Tibial nerve (tissue), 4 donors: ENCODE measurements at regions not wholly inside any gene's neighbourhood (a gene's known extent, or its start where the extent isn't known, plus 50 kb on each side); places are given as distances from the start of the nearest gene placed in this dataset.
"Not testable (repeated sequence)": the region's sequence is repeated elsewhere in the genome, so short reads cannot be mapped to it uniquely, and the experiment has no call there.

Source experiments
- DNase-seq, 2 donors: peaks; one replicate each; pipeline ENCODE4 v3.0.0-alpha.2; 2019; ENCODE audit warnings: low spot score in 2 of 2
- H3K27ac ChIP-seq, 4 donors: fragments of 200-600 bp; sonication (generic) in 3 of 4; one replicate each; pipeline ENCODE4 v1.5.1; 2017 to 2019; ENCODE audit warnings: mild to moderate bottlenecking in 1 of 4
- H3K27me3 ChIP-seq, 2 donors: fragments of 200-600 bp; sonication (generic) in 1 of 2; one replicate each; pipeline versions ENCODE4 v1.5.1 to v1.6.0; 2017 to 2019
- H3K36me3 ChIP-seq, 3 donors: fragments of 200-600 bp; sonication (generic); one replicate each; pipeline ENCODE4 v1.5.1; 2018 to 2019
- H3K4me1 ChIP-seq, 4 donors: fragments of 200-600 bp; sonication (generic) in 3 of 4; one replicate each; pipeline ENCODE4 v1.5.1; 2017 to 2019
- H3K4me3 ChIP-seq, 4 donors: fragments of 200-600 bp; sonication (generic) in 3 of 4; one replicate each; pipeline ENCODE4 v1.5.1; 2017 to 2019; ENCODE audit warnings: mild to moderate bottlenecking in 1 of 4, moderate library complexity in 1 of 4
- H3K9me3 ChIP-seq, 4 donors: fragments of 200-600 bp; sonication (generic) in 3 of 4; one replicate each; pipeline ENCODE4 v1.5.1; 2017 to 2019
- EP300 ChIP-seq, 2 donors: sonication (generic); formaldehyde crosslinking; IDR thresholded peaks; one replicate each; pipeline ENCODE4 v1.6.1; 2017; ENCODE audit warnings: antibody characterized with exemption in 2 of 2, mild to moderate bottlenecking in 1 of 2
- POLR2A ChIP-seq, 2 donors: fragments of 450-650 bp; IDR thresholded peaks; one replicate each; pipeline ENCODE4 v1.6.1; 2017; ENCODE audit warnings: antibody characterized with exemption in 2 of 2, mild to moderate bottlenecking in 2 of 2, moderate library complexity in 2 of 2
- WGBS, 2 donors: methylation state at CpG; one replicate each; pipeline ENCODE4 v1.1.5; 2018; 5-methylcytosine and 5-hydroxymethylcytosine counted together
- TF ChIP-seq, protein P1 (sequence below), 5 experiments: fragments of 200-600 bp in 3 of 5; fragments of 450-650 bp in 2 of 5; sonication (generic) in 3 of 5; IDR thresholded peaks; one replicate each; pipeline ENCODE4 v1.5.1; 2016 to 2019; ENCODE audit warnings: antibody characterized with exemption in 5 of 5, mild to moderate bottlenecking in 3 of 5, moderate library complexity in 2 of 5

DNA sequence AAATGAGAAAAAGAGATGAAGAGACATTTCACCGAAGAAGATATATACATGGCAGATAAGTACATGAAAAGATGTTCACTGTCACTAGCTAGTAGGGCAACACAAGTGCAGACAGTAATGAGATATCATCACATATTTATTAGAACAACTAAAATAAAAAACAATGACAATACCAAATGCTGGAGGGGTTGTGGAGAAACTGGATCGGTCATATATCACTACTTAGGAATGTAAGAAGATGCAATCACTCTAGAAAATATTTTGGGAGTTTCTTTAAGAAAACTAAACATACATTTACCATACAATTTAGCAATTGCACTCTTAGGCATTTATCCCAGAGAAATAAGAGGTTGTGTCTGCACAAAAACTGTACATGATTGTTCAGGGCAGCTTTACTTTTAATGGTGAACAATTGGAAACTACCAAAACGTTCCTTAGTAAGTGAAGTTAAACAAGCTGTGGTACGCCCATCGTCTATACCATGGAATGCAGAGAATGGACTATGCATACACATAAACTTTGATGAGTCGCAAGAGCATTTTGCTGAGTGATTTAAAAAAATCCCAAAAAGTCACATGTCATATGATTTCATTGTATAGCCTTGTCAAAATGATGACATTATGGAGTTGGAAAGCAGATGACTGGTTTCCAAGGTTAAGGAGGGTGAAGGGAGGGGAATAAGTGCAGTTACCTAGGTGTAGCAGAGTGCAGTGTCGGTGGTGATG lies 149.0 kb upstream of the UBE3A start:
- WGBS, 2 donors, result 79 to 80% methylated on average over 7 of the region's 7 CpGs
- no peak for DNase-seq

DNA sequence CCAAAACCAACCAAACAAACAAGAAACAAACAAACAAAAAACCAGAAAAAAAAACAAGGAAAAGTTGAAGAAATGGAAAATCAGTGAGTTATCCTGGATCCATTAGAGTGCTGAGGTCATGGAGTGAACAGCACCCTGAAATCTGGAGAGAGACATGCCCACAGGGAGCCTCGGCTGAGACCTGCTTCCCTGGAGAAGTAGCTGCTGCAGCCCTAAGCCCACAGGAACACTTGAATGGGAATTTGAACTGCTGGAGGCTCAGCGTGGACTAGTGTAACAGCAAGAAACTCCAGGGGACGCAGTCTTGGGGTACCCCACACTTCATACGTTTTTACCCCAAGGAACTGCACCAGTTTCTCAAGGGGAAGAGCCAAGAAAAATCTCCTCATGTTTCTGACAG lies 144.1 kb upstream of the UBE3A start:
- TF ChIP-seq POLR2A (IDR thresholded peaks at IDR 0.05), result no peak
- WGBS, 2 donors, result 62 to 63% methylated on average over 4 of the region's 4 CpGs
- H3K27ac ChIP-seq, result no peak overlapping the region

More for the DNA sequence above, 149.0 kb upstream of the UBE3A start:
- no peaks in the 10 kb centered on the region for H3K36me3 ChIP-seq
- no peaks in the 10 kb centered on the region for H3K4me1 ChIP-seq
- H3K9me3 ChIP-seq, result peaks cover 0 to 63% (median 7%) of the 10 kb centered on the region in 4 donors
- no peak overlapping the region for H3K4me3 ChIP-seq
- no peaks in the 10 kb centered on the region for H3K27me3 ChIP-seq
- TF ChIP-seq EP300 (IDR thresholded peaks at IDR 0.05) (no peak), POLR2A (IDR thresholded peaks at IDR 0.05) (no peak)
- TF ChIP-seq, protein P1, sequence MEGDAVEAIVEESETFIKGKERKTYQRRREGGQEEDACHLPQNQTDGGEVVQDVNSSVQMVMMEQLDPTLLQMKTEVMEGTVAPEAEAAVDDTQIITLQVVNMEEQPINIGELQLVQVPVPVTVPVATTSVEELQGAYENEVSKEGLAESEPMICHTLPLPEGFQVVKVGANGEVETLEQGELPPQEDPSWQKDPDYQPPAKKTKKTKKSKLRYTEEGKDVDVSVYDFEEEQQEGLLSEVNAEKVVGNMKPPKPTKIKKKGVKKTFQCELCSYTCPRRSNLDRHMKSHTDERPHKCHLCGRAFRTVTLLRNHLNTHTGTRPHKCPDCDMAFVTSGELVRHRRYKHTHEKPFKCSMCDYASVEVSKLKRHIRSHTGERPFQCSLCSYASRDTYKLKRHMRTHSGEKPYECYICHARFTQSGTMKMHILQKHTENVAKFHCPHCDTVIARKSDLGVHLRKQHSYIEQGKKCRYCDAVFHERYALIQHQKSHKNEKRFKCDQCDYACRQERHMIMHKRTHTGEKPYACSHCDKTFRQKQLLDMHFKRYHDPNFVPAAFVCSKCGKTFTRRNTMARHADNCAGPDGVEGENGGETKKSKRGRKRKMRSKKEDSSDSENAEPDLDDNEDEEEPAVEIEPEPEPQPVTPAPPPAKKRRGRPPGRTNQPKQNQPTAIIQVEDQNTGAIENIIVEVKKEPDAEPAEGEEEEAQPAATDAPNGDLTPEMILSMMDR (IDR thresholded peaks at IDR 0.05), result no peak
- no peak overlapping the region for H3K27ac ChIP-seq

DNA sequence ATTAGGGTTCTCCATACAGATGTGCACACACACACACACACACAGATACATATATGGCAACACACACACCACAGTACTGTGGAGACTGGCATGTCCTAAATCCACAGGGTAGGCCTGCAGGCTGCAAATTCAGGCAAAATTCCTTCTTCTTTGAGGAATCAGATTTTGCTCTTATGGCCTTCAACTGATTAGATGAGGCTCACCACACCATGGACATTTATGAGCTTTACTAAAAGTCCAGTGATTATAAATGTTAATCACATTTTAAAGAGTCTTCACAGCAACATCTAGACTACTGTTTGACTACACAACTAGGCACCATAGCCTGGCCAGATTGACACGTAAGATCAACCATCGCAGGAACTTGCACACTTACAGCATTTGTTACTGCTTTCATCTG lies 140.3 kb upstream of the UBE3A start:
- WGBS, 2 donors, result 97 to 100% methylated on average over 2 of the region's 2 CpGs
- TF ChIP-seq, protein P1 (IDR thresholded peaks at IDR 0.05), result no peak
- TF ChIP-seq POLR2A (IDR thresholded peaks at IDR 0.05) (no peak), EP300 (IDR thresholded peaks at IDR 0.05) (no peak)

More for the DNA sequence above, 144.1 kb upstream of the UBE3A start:
- no peaks in the 10 kb centered on the region for H3K27me3 ChIP-seq
- H3K36me3 ChIP-seq, result no peaks in the 10 kb centered on the region
- DNase-seq, result no peak
- peaks cover 0 to 39% (median 7%) of the 10 kb centered on the region in 4 donors for H3K9me3 ChIP-seq
- H3K4me3 ChIP-seq, result no peak overlapping the region
- H3K4me1 ChIP-seq, result no peaks in the 10 kb centered on the region

DNA sequence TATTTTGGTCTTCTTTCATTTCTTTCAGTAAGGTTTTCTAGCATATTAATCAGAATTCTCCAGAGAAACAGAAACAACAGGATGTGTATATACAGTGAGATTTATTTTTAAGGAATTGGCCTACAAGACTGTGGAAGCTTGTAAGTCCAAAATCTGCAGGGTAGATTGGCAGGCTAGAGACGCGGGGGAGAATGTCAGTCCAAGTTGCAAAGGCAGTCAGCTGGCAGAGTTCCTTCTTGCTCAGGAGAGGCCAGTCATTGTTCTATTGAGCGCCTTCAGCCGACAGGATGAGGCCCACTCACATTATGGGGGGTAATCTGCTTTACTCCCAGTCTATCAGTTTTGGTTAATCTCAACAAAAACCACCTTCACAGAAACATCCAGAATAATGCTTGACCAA lies 133.4 kb upstream of the UBE3A start:
- H3K36me3 ChIP-seq, result no peaks in the 10 kb centered on the region
- no peak for DNase-seq
- TF ChIP-seq POLR2A (IDR thresholded peaks at IDR 0.05), result no peak
- TF ChIP-seq, protein P1 (IDR thresholded peaks at IDR 0.05), result no peak
- no peak for TF ChIP-seq EP300 (IDR thresholded peaks at IDR 0.05)
- H3K27ac ChIP-seq, result no peak overlapping the region
- H3K4me3 ChIP-seq, result no peak overlapping the region
- no peaks in the 10 kb centered on the region for H3K27me3 ChIP-seq
- peaks cover 0 to 24% (median 0%) of the 10 kb centered on the region in 4 donors for H3K9me3 ChIP-seq
- H3K4me1 ChIP-seq, result no peaks in the 10 kb centered on the region
- WGBS, 2 donors, result 32 to 40% methylated on average over 4 of the region's 4 CpGs

More for the DNA sequence above, 140.3 kb upstream of the UBE3A start:
- no peaks in the 10 kb centered on the region for H3K27me3 ChIP-seq
- no peak overlapping the region for H3K4me3 ChIP-seq
- H3K4me1 ChIP-seq, result no peaks in the 10 kb centered on the region
- no peak overlapping the region for H3K27ac ChIP-seq
- peaks cover 0 to 24% (median under 1%) of the 10 kb centered on the region in 4 donors for H3K9me3 ChIP-seq
- no peaks in the 10 kb centered on the region for H3K36me3 ChIP-seq
- DNase-seq, result no peak

DNA sequence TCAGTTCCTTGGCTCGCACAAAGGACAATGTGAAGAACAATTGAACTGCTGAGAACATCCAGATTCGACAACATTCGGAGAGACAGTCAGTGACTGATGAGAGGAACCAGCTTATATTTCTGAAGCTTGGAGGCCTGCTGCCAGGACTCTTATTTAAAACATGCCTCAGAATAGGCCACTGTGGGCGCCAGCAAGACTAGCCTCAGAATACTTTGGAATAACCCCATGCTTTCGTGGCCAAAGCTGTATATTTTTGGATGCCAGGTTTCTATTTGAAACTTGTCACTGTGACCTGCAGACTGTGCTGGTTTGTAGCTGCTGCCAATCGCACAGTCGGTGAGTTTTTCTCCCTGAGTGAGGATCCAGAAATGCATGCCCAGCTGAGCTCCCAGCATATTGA lies 129.9 kb upstream of the UBE3A start:
- DNase-seq, result no peak
- H3K4me1 ChIP-seq, result no peaks in the 10 kb centered on the region
- peaks cover 0 to 31% (median 0%) of the 10 kb centered on the region in 4 donors for H3K9me3 ChIP-seq
- WGBS, 2 donors, result 66 to 83% methylated on average over 7 of the region's 7 CpGs
- no peak overlapping the region for H3K27ac ChIP-seq
- TF ChIP-seq POLR2A (IDR thresholded peaks at IDR 0.05) (no peak), EP300 (IDR thresholded peaks at IDR 0.05) (no peak)
- TF ChIP-seq, protein P1 (IDR thresholded peaks at IDR 0.05), result no peak
- no peaks in the 10 kb centered on the region for H3K36me3 ChIP-seq
- no peaks in the 10 kb centered on the region for H3K27me3 ChIP-seq
- no peak overlapping the region for H3K4me3 ChIP-seq

DNA sequence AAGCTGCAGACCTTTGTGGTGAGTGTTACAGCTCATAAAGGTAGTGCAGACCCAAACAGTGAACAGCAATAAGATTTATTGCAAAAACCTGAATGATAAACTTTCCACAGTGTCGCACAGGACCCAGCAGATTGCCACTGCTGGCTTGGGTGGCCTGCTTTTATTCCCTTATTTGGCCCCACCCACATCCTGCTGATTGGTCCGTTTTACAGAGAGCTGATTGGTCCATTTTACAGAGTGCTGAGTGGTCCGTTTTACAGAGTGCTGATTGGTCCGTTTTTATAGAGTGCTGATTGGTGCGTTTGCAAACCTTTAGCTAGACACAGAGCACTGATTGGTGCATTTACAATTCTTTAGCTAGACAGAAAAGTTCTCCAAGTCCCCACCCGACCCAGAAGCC lies 127.7 kb upstream of the UBE3A start:
- 76 to 78% methylated on average over 6 of the region's 6 CpGs for WGBS, 2 donors
- not testable (repeated sequence) for H3K27ac ChIP-seq, H3K4me1 ChIP-seq, H3K36me3 ChIP-seq, H3K4me3 ChIP-seq, H3K27me3 ChIP-seq, DNase-seq
- peaks cover 0 to 35% (median 0%) of the 10 kb centered on the region in 4 donors for H3K9me3 ChIP-seq
